GM23248 (cell line): ENCODE measurements at regions not wholly inside any gene's neighbourhood (a gene's known extent, or its start where the extent isn't known, plus 50 kb on each side); places are given as distances from the start of the nearest gene placed in this dataset.

Experiments
- EZH2 ChIP-seq: fragments of 200-600 bp; sonication (generic); IDR thresholded peaks from 2 replicates; pipeline ENCODE4 v1.6.1; 2018; ENCODE audit warnings: antibody characterized with exemption, mild to moderate bottlenecking; ENCODE audit not compliant: insufficient read depth, poor library complexity, severe bottlenecking
- EZH2phosphoT487 ChIP-seq: fragments of 200-600 bp; sonication (generic); IDR thresholded peaks from 2 replicates; pipeline ENCODE4 v1.6.1; 2018; ENCODE audit warnings: antibody characterized with exemption, moderate library complexity, mild to moderate bottlenecking, low read depth; ENCODE audit not compliant: insufficient read depth

DNA sequence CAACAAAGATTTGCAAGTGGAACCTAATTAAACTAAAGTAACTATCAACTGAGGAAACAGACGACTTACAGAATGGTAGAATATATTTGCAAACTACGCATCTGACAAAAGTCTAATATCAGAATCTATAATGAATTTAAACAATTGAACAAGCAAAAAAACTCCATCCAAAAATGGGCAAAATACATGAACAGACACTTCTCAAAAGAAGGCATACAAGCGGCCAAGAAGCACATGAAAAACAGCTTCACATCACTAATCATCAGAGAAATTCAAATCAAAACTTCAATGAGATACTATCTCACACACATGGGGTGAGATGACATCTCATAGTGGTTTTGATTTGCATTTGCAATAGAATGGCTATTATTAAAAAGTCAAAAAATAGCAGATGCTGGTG lies 128.6 kb downstream of the POLR2M start:
- TF ChIP-seq EZH2phosphoT487 (no peak), EZH2 (no peak)
